T-cell (primary cell): ENCODE measurements at regions not wholly inside any gene's neighbourhood (a gene's known extent, or its start where the extent isn't known, plus 50 kb on each side); places are given as distances from the start of the nearest gene placed in this dataset.

Experiments
- ATAC-seq, 4 experiments: fragments of 200-7000 bp in 3 of 4; fragments of 150-1000 bp in 1 of 4; cut with Tn5 transposase; replicated peaks in 1 of 4; 1 replicate in 3 of 4; 2 replicates in 1 of 4; pipeline ENCODE4 v1.10.0; 2021; ENCODE audit warnings: moderate library complexity in 3 of 4, mild to moderate bottlenecking in 2 of 4, moderate number of reproducible peaks in 1 of 4
- CTCF ChIA-PET, 2 donors: fragments of 300-600 bp; sonication (Branson Sonifier 250); formaldehyde crosslinking; loops; one replicate each; lab custom pipeline; 2022; ENCODE audit warnings: antibody characterized with exemption in 2 of 2; lab: Charles Lee
- POLR2A ChIA-PET, 2 donors: fragments of 300-600 bp; sonication (Branson Sonifier 250); formaldehyde crosslinking; loops; one replicate each; lab custom pipeline; 2022; ENCODE audit warnings: antibody characterized with exemption in 2 of 2; lab: Charles Lee
- DNase-seq, 35 experiments: peaks; one replicate each; pipeline versions ENCODE4 v3.0.0 to v3.0.0-alpha.2; 2013 to 2023
- H3K27ac ChIP-seq: one replicate; pipeline ENCODE4 v1.5.1; 2013; ENCODE audit warnings: low read length
- H3K27me3 ChIP-seq, 2 experiments: replicated peaks in 1 of 2; 1 replicate in 1 of 2; 2 replicates in 1 of 2; pipeline versions ENCODE4 v1.6.1 to v1.7.0; 2013; ENCODE audit warnings: low read length in 1 of 2, mixed read lengths in 1 of 2; ENCODE audit not compliant: control insufficient read depth in 2 of 2, insufficient read depth in 2 of 2; ENCODE audit errors: extremely low read depth in 1 of 2
- H3K36me3 ChIP-seq, 2 donors: 1 replicate in 1 of 2; 2 replicates in 1 of 2; pipeline versions ENCODE4 v1.6.1 to v1.7.0; 2013; ENCODE audit warnings: low read length in 1 of 2; ENCODE audit not compliant: control insufficient read depth in 2 of 2, insufficient read depth in 1 of 2; ENCODE audit errors: extremely low read depth in 1 of 2
- H3K4me1 ChIP-seq, 2 experiments: 1 replicate in 1 of 2; 2 replicates in 1 of 2; pipeline versions ENCODE4 v1.6.1 to v1.7.0; 2013; ENCODE audit warnings: low read length in 2 of 2, mixed read lengths in 1 of 2; ENCODE audit not compliant: insufficient read depth in 2 of 2, control insufficient read depth in 1 of 2; ENCODE audit errors: extremely low read depth in 1 of 2
- H3K4me3 ChIP-seq, 2 donors: 1 replicate in 1 of 2; 2 replicates in 1 of 2; pipeline versions ENCODE4 v1.5.1 to v1.7.0; 2013; ENCODE audit warnings: mild to moderate bottlenecking in 2 of 2, low read length in 1 of 2, moderate library complexity in 1 of 2; ENCODE audit not compliant: control insufficient read depth in 1 of 2; ENCODE audit errors: extremely low read depth in 1 of 2
- H3K9me3 ChIP-seq: 2 replicates; pipeline ENCODE4 v1.7.0; 2013
- H3K27ac Mint-ChIP-seq, 2 donors: one replicate each; pipeline ENCODE4 v1.8.0; 2020 to 2021; ENCODE audit warnings: mild to moderate bottlenecking in 2 of 2, mixed read lengths in 2 of 2
- H3K27me3 Mint-ChIP-seq, 2 donors: one replicate each; pipeline ENCODE4 v1.8.0; 2021 to 2022; ENCODE audit warnings: mixed read lengths in 2 of 2
- H3K36me3 Mint-ChIP-seq: one replicate; pipeline ENCODE4 v1.8.0; 2021; ENCODE audit warnings: mixed read lengths
- H3K4me1 Mint-ChIP-seq, 3 donors: one replicate each; pipeline ENCODE4 v1.8.0; 2020 to 2022; ENCODE audit warnings: mixed read lengths in 3 of 3, mild to moderate bottlenecking in 1 of 3
- H3K4me3 Mint-ChIP-seq, 3 donors: one replicate each; pipeline ENCODE4 v1.8.0; 2020 to 2022; ENCODE audit warnings: mild to moderate bottlenecking in 3 of 3, mixed read lengths in 3 of 3, moderate library complexity in 3 of 3
- H3K9me3 Mint-ChIP-seq, 3 donors: one replicate each; pipeline ENCODE4 v1.8.0; 2020 to 2022; ENCODE audit warnings: mixed read lengths in 3 of 3
- WGBS: methylation state at CpG from one replicate; pipeline ENCODE4 v1.1.5; 2013; ENCODE audit warnings: missing lambda C conversion rate; ENCODE audit not compliant: insufficient coverage; 5-methylcytosine and 5-hydroxymethylcytosine counted together

DNA sequence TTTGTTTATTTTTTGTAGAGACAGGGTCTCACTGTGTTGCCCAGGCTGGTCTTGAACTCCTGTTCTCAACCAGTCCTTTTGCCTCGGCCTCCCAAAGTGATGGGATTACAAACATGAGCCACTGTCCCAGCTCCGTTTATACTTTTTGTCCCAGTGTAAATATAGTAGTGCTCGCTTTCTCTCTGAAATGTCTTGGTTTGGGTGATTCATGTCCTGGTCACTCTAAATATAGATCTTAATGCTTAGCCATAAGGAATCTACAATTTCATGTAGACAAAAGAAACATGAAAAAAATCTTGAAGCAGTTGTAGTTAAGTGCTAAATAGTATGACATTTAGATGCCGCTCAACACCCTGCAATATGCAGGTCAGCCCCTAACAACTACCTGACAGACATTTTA, 126.9 kb downstream of the KATNIP start:
- H3K4me1 ChIP-seq, result no peaks in the 10 kb centered on the region
- CTCF ChIA-PET, result no interaction called here
- no peaks in the 10 kb centered on the region for H3K9me3 ChIP-seq
- no peak overlapping the region for H3K27ac Mint-ChIP-seq
- H3K36me3 ChIP-seq, result peaks cover 5 to 28% of the 10 kb centered on the region in 2 donors
- no peaks in the 10 kb centered on the region for H3K4me1 Mint-ChIP-seq
- 71% methylated on average over 1 of the region's 4 CpGs for WGBS
- no peak overlapping the region for H3K4me3 ChIP-seq
- no peaks in the 10 kb centered on the region for H3K27me3 Mint-ChIP-seq
- no peaks in the 10 kb centered on the region for H3K9me3 Mint-ChIP-seq
- no peak overlapping the region for H3K27ac ChIP-seq
- no peak for DNase-seq
- ATAC-seq, result no peak
- no peak overlapping the region for H3K4me3 Mint-ChIP-seq
- peaks cover 64% of the 10 kb centered on the region for H3K36me3 Mint-ChIP-seq
- no peaks in the 10 kb centered on the region for H3K27me3 ChIP-seq
- POLR2A ChIA-PET, result no interaction called here

DNA sequence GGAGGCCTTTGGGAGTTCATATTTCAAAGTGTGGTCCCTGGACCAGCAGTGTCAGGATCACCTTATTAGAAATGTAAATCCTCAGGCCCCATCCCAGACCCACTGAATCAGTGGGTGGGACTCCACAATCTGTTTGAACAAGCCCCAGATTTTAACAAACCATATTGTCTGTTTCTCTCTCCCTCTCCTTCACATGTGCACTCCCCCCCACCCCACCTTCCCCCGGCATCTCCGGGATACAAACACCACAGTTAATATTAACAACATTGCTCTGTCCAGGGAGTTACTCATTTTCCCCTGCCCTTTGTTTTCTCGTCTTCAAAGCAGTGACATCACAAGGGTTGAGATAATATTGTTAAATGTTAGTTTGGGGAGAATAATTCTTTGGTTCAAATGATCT, 127.3 kb downstream of the KATNIP start:
- CTCF ChIA-PET, result no interaction called here
- no peak overlapping the region for H3K4me3 Mint-ChIP-seq
- WGBS, result 100% methylated on average over 2 of the region's 3 CpGs
- no peaks in the 10 kb centered on the region for H3K9me3 Mint-ChIP-seq
- no peaks in the 10 kb centered on the region for H3K27me3 Mint-ChIP-seq
- no peaks in the 10 kb centered on the region for H3K4me1 Mint-ChIP-seq
- POLR2A ChIA-PET, result no interaction called here
- H3K36me3 Mint-ChIP-seq, result peaks cover 65% of the 10 kb centered on the region
- Histone ChIP-seq H3K4me1 (no peaks in the 10 kb centered on the region), H3K27me3 (no peaks in the 10 kb centered on the region), H3K36me3 (peaks cover 7 to 31% of the 10 kb centered on the region in 2 donors), H3K4me3 (no peak overlapping the region), H3K9me3 (no peaks in the 10 kb centered on the region), H3K27ac (no peak overlapping the region)
- ATAC-seq (no peak), DNase-seq (no peak)
- no peak overlapping the region for H3K27ac Mint-ChIP-seq

DNA sequence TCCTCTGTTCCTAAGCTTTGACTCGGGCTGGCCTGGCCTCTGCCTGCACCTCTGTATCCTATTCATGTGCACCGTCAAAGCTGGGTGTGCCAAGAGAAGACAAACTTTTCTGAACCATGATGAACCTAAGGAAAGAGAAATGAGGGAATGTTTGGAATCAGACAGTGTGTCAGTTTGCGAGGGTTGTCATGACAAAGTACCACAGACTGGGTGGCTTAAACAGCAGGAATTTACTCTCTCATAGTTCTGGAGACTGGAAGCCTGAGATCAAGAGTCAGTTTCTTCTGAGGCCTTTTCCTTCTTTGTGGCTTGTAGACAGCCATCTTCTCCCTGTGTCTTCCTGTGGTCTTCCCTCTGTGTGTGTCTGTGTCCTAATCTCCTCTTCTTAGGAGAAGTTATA, 129.0 kb downstream of the KATNIP start:
- H3K27me3 Mint-ChIP-seq, result no peaks in the 10 kb centered on the region
- no peak overlapping the region for H3K4me3 ChIP-seq
- H3K4me3 Mint-ChIP-seq, result no peak overlapping the region
- 100% methylated on average over 1 of the region's 3 CpGs for WGBS
- H3K4me1 Mint-ChIP-seq, result no peaks in the 10 kb centered on the region
- peaks cover 74% of the 10 kb centered on the region for H3K36me3 Mint-ChIP-seq
- H3K27ac ChIP-seq, result no peak overlapping the region
- CTCF ChIA-PET, result no interaction called here
- H3K9me3 Mint-ChIP-seq, result no peaks in the 10 kb centered on the region
- POLR2A ChIA-PET, result no interaction called here
- H3K9me3 ChIP-seq, result no peaks in the 10 kb centered on the region
- no peaks in the 10 kb centered on the region for H3K27me3 ChIP-seq
- H3K36me3 ChIP-seq, result peaks cover 13 to 37% of the 10 kb centered on the region in 2 donors
- DNase-seq (no peak), ATAC-seq (no peak)
- H3K4me1 ChIP-seq, result no peaks in the 10 kb centered on the region
- H3K27ac Mint-ChIP-seq, result no peak overlapping the region

- Mint-ChIP-seq H3K4me3 (no peak overlapping the region), H3K36me3 (peaks cover 68% of the 10 kb centered on the region), H3K9me3 (no peaks in the 10 kb centered on the region), H3K27me3 (no peaks in the 10 kb centered on the region), H3K27ac (no peak overlapping the region), H3K4me1 (no peaks in the 10 kb centered on the region)
- ChIA-PET POLR2A (interaction anchor here in 1 of 2 donors (0.6 kb wide), 1 partner anchor 108 kb away, joined by 4 read pairs; no protein-coding TSS in a partner anchor), CTCF (no interaction called here)
- DNase-seq (no peak), ATAC-seq (no peak)
- Histone ChIP-seq H3K4me1 (no peaks in the 10 kb centered on the region), H3K27me3 (no peaks in the 10 kb centered on the region), H3K9me3 (no peaks in the 10 kb centered on the region), H3K36me3 (peaks cover 13 to 37% of the 10 kb centered on the region in 2 donors), H3K27ac (no peak overlapping the region), H3K4me3 (no peak overlapping the region)
- 89% methylated on average over 6 of the region's 7 CpGs for WGBS
These were observed 130.0 kb downstream of the KATNIP start for GRCh38 chr16:27679899-27680298.

DNA sequence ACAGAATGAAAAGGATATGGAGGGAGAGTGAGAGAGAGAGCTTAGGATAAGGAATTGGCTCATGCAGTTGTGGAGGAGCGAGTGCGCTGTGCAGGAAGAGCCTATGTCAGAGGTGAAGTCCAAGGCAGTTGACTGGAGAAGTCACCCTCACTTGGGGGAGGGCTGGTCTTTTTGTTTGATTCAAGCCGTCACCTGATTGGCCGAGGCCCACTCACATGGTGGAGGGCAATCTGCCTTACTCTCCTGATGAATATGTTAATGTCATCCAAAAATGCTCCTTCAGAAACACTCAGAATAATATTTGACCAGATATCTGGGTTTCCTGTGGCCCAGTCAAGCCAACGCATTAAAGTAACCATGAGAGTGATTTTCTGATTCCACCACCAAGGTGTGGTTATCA, 131.7 kb downstream of the KATNIP start:
- no peak overlapping the region for H3K27ac ChIP-seq
- 100% methylated on average over 4 of the region's 5 CpGs for WGBS
- ChIA-PET CTCF (no interaction called here), POLR2A (no interaction called here)
- no peaks in the 10 kb centered on the region for H3K4me1 ChIP-seq
- no peaks in the 10 kb centered on the region for H3K4me1 Mint-ChIP-seq
- DNase-seq, result no peak
- H3K9me3 Mint-ChIP-seq, result no peaks in the 10 kb centered on the region
- H3K36me3 Mint-ChIP-seq, result peaks cover 65% of the 10 kb centered on the region
- no peaks in the 10 kb centered on the region for H3K27me3 ChIP-seq
- no peak overlapping the region for H3K27ac Mint-ChIP-seq
- no peaks in the 10 kb centered on the region for H3K9me3 ChIP-seq
- H3K36me3 ChIP-seq, result peaks cover 13 to 37% of the 10 kb centered on the region in 2 donors
- H3K4me3 Mint-ChIP-seq, result no peak overlapping the region
- no peak overlapping the region for H3K4me3 ChIP-seq
- no peaks in the 10 kb centered on the region for H3K27me3 Mint-ChIP-seq
- no peak for ATAC-seq

- WGBS, result no CpG with 5 or more reads among the region's 2 CpGs
- CTCF ChIA-PET, result no interaction called here
These were observed 134.1 kb downstream of the KATNIP start for GRCh38 chr16:27684047-27684446.

DNA sequence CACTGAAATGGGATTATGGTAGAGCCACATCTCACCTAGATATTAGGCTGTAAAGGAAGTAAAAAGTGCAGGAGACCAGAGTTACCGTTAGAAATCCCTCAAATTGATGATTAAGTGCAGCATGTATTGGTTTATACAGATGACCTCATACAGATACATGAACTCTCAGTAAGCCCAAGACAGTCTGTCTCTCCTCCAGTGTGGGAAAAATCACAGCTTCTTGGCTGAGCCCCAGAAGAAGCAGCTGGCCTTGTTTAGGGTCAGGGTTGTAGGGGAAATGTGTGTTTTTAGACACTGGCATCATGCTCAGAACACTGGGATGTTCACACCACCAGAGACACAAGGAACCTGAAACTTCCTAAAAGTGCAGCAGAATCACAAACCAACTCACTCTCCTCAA, 135.9 kb downstream of the KATNIP start:
- Mint-ChIP-seq H3K9me3 (no peaks in the 10 kb centered on the region), H3K4me1 (no peaks in the 10 kb centered on the region), H3K27ac (no peak overlapping the region), H3K27me3 (no peaks in the 10 kb centered on the region), H3K36me3 (peaks cover 33% of the 10 kb centered on the region), H3K4me3 (no peak overlapping the region)
- no peak overlapping the region for H3K4me3 ChIP-seq
- ChIA-PET POLR2A (no interaction called here), CTCF (no interaction called here)
- H3K9me3 ChIP-seq, result no peaks in the 10 kb centered on the region
- H3K36me3 ChIP-seq, result peaks cover 8 to 19% of the 10 kb centered on the region in 2 donors
- ATAC-seq, result no peak
- H3K27ac ChIP-seq, result no peak overlapping the region
- WGBS, result no CpG with 5 or more reads among the region's 1 CpG
- no peaks in the 10 kb centered on the region for H3K27me3 ChIP-seq
- DNase-seq, result no peak
- no peaks in the 10 kb centered on the region for H3K4me1 ChIP-seq

More at GRCh38 chr16:27684047-27684446, 134.1 kb downstream of the KATNIP start:
- Mint-ChIP-seq H3K36me3 (peaks cover 43% of the 10 kb centered on the region), H3K27me3 (no peaks in the 10 kb centered on the region), H3K4me3 (no peak overlapping the region), H3K4me1 (no peaks in the 10 kb centered on the region), H3K9me3 (no peaks in the 10 kb centered on the region), H3K27ac (no peak overlapping the region)
- no peak overlapping the region for H3K27ac ChIP-seq
- no peaks in the 10 kb centered on the region for H3K27me3 ChIP-seq
- no peaks in the 10 kb centered on the region for H3K4me1 ChIP-seq
- H3K36me3 ChIP-seq, result peaks cover 8 to 25% of the 10 kb centered on the region in 2 donors
- no peak overlapping the region for H3K4me3 ChIP-seq
- H3K9me3 ChIP-seq, result no peaks in the 10 kb centered on the region
- DNase-seq, result no peak
- POLR2A ChIA-PET, result no interaction called here
- ATAC-seq, result no peak
